GM12801 (cell line): ENCODE measurements at regions not wholly inside any gene's neighbourhood (a gene's known extent, or its start where the extent isn't known, plus 50 kb on each side); places are given as distances from the start of the nearest gene placed in this dataset.

ENCODE experiments used
- CTCF ChIP-seq: IDR thresholded peaks from one replicate; pipeline ENCODE4 v1.5.1; 2011; ENCODE audit warnings: control low read depth; ENCODE audit not compliant: insufficient read length; ENCODE audit errors: extremely low read depth

- no peak for TF ChIP-seq CTCF
These were observed 94.7 kb upstream of the RAD23B start for GRCh38 chr9:107188376-107188775.

GRCh38 chr9:107190061-107190935, 92.8 kb upstream of the RAD23B start:
- no peak for TF ChIP-seq CTCF

GRCh38 chr9:107190936-107191290, 92.2 kb upstream of the RAD23B start:
- no peak for TF ChIP-seq CTCF

GRCh38 chr9:107193251-107193650, 89.8 kb upstream of the RAD23B start:
- no peak for TF ChIP-seq CTCF

GRCh38 chr9:107198718-107199117, 84.4 kb upstream of the RAD23B start:
- no peak for TF ChIP-seq CTCF

- TF ChIP-seq CTCF, result no peak
These were observed 75.0 kb upstream of the RAD23B start for GRCh38 chr9:107208121-107208520.

GRCh38 chr9:107210775-107211174, 72.3 kb upstream of the RAD23B start:
- TF ChIP-seq CTCF, result no peak
